Hematopoietic multipotent progenitor cell treated with erythropoietin and hydrocortisone succinate and interleukin-3 and kit ligand, for 6 days (in vitro differentiated cells): ENCODE measurements at regions not wholly inside any gene's neighbourhood (a gene's known extent, or its start where the extent isn't known, plus 50 kb on each side); places are given as distances from the start of the nearest gene placed in this dataset.
"Not testable (repeated sequence)": the region's sequence is repeated elsewhere in the genome, so short reads cannot be mapped to it uniquely, and the experiment has no call there.

Source experiments
- DNase-seq: peaks from one replicate; pipeline ENCODE4 v3.0.0-alpha.2; 2015

- DNase-seq: not testable (repeated sequence)
Observed at GRCh38 chr20:55517584-55517983, 487.7 kb downstream of the CBLN4 start.

GRCh38 chr20:55515832-55516231 lies 489.5 kb downstream of the CBLN4 start:
- DNase-seq: no peak

DNA sequence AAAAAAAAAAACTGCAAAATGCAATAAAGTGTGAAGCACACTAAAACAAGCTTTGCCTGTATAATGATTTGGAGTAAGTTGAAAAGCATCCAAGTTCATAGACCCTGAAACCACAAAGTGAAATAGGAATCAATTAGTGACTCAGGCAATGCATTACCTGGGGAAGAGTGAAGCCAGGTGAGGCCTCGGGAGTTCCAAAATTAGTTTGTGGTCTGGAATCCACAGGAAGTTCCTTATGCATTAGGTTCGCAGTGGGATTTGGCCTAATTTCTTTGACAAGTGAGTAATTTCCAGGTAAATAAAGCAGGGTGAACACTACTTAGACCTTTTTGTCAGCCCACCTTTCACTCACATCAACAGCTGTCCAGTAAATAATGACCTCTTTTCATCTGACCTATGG lies 490.8 kb downstream of the CBLN4 start:
- DNase-seq: no peak

DNA sequence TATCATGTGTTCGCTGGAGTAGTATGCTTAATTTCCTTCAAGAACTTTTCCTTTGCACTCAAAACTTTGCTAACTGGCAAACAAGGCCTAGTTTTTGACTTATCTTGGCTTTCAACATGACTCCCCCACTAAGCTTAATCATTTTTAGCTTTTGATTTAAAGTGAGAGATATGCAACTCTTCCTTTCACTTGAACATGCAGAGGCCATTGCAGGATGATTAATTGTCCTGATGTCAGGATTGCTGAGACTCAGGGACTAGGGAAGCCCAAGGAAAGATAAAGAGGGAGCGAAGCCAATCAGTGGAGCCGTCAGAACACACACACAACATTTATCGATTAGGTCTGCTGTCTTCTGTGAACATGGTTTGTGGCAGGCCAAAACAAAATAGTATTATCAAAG lies 491.4 kb downstream of the CBLN4 start:
- DNase-seq: no peak

DNA sequence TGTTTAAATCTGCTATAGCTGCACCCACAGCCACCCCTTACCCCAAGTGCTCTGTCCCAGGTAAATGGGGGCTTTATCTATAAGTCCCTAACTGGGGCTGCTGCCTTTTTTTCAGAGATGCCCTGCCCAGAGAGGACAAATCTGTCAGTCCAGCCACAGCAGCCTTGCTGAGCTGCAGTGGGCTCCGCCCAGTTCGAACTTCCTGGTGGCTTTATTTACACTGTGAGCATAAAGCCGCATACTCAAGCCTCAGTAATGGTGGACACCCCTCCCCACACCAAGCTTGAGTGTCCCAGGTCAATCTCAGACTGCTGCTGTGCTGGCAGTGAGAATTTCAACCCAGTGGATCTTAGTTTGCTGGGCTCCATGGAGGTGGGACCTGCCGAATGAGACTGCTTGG lies 505.2 kb downstream of the CBLN4 start:
- no peak for DNase-seq

DNA sequence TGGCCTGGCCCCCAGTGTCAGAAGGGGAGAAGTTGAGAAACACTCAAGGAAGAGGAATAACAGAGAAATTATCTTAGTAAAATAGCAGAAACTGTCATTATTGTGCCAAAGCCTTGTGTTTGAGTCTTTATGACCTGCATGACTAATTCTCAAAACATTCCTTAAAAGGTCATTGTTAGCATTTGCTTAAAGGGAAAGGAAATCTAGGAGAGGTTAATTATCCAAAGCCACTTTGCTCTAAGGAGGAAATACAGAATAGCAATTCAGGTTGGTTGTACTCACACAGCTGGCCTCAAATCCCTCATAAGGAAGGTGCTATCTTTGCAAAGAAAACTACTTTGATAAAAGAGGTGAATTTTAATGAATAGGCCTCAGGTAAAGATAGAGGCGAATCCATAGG lies 516.7 kb downstream of the CBLN4 start:
- DNase-seq: no peak

GRCh38 chr20:55478724-55479450 lies 526.4 kb downstream of the CBLN4 start:
- no peak for DNase-seq

DNA sequence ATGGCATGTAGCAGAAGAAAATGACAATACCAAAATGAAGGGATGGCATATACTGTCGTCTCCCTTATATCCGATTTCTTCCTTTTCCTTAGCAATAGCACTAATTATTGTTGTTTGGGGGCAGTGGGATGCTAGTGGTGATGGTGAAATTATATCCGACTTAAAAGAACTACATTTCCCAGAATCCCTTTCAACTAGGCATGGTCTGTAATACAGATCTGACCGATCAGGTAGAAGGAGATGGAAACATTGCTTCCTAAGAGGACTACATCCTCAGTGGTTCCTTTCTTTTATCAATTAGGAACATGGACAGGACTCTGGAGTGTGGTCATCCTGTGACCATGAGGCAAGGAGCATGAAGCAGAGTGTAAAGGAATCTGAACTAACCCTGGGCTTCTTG lies 532.6 kb downstream of the CBLN4 start:
- DNase-seq: peak; percentile 1

GRCh38 chr20:55471052-55472006 lies 534.0 kb downstream of the CBLN4 start:
- no peak for DNase-seq

GRCh38 chr20:55469074-55469473 lies 536.2 kb downstream of the CBLN4 start:
- DNase-seq: no peak

DNA sequence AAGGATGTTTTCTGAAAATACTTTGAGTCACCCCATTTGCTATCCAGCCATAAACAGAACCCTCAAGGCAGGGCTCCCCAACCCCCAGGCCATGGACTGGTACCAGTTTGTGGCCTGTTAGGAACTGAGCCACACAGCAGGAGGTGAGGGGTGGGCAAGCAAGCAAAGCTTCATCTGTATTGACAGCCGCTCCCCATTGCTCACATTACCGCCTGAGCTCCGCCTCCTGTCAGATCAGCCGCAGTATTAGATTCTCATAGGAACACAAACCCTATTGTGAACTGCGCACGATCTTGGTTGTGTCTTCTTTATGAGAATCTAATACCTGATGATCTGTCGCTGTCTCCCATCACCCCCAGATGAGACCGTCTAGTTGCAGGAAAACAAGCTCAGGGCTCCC lies 543.8 kb downstream of the CBLN4 start:
- no peak for DNase-seq

- DNase-seq: no peak
Observed at GRCh38 chr20:55456316-55456940, 548.9 kb downstream of the CBLN4 start.

- DNase-seq: no peak
Observed at GRCh38 chr20:55449091-55449490, 556.2 kb downstream of the CBLN4 start.

DNA sequence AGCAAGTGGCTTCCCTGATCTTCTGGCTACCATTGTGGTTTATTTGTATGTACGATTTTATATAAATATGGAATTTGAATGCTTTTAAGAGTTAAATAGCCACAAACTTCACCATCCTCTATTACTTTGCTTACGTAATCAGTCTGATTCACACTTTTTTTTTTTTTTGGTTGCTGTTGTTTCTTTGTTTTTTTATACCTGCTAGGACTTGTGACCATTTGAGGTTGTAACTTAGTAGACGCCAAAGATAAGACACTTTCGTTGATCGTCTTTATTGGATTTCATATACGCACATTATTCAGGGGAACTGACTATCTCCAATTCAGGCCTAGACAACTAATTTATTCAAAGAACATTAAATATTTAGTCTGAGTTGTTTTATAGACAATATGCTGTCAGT lies 559.0 kb downstream of the CBLN4 start:
- no peak for DNase-seq

GRCh38 chr20:55439070-55439469 lies 566.2 kb downstream of the CBLN4 start:
- DNase-seq: no peak

- no peak for DNase-seq
Observed at GRCh38 chr20:55437798-55438415, 567.4 kb downstream of the CBLN4 start.

DNA sequence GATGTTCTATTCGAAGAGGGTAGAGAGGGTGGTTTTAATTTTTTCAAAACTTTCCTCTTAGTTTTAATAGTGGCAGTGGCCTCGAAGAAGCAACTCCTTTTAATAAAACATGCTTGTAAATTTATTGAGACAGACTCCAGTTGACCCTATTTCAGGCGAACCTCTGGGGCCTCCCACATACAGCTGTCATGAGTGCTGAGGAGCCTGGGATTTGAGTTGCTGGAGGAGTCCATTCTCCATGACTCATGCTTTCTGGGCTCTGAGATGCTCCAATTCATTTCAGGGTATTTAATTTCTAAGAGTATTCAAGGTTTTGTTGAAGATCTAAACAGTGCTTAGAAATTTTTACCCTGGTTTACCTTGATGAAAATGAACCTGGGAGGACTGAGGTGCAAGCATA lies 580.4 kb downstream of the CBLN4 start:
- DNase-seq: no peak

DNA sequence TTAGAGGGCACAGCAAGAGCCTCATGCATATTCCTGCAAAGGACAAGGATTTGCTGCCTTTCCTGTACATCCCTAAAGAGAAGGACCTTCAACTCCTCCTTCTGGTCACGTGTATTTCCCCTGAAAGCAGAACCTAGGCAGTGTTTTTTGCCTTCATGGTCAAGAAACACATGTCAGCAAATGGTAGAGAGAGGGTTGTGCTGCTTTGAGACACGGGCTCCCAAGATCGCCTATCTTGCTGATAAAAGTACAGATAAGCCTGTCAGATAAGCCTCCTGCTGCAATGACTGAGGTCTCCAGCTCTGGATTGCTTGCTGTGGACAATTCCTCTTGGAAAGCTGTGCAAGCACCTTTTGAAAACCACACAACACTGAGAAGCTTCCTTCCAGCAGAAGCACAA lies 580.8 kb downstream of the CBLN4 start:
- no peak for DNase-seq

GRCh38 chr20:55417836-55418235 lies 587.5 kb downstream of the CBLN4 start:
- DNase-seq: no peak

DNA sequence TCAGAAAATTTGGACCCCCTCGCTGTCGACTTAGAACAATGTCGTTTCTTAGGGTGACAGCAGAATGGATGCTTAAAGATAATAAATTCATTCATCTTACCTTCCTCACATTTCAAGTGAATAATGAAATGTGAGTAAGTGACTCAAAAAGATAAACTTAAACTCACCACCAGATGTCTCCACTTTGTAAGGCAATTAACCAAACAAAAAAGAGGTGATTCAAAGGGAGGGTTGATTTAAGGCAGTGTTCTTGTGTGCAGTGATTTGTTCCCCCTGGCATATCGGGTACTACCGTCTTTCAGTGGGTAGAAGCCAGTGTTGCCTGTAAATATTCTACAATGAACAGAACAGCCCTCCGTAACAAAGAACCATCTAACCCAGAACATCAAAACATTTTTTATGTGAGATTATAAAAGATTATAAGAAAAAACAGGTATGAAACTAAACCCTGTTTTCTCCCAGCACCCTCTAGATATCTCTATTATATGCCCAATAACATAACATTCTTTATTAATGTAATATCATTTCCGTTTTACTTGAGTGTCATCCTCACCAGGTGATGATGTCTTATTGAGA lies 589.7 kb downstream of the CBLN4 start:
- peak; percentile 3 for DNase-seq

DNA sequence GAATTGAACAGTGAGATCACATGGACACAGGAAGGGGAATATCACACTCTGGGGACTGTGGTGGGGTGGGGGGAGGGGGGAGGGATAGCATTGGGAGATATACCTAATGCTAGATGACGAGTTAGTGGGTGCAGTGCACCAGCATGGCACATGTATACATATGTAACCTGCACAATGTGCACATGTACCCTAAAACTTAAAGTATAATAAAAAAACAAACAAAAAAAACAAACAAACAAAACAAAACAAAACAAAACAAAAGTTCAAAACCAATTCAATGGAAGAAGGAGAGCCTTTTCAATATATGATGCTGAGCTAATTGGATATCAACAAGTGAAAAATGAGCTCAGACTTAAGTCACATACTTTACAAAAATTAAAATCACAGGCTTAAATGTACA lies 592.8 kb downstream of the CBLN4 start:
- not testable (repeated sequence) for DNase-seq

GRCh38 chr20:55406891-55407290 lies 598.4 kb downstream of the CBLN4 start:
- DNase-seq: no peak

DNA sequence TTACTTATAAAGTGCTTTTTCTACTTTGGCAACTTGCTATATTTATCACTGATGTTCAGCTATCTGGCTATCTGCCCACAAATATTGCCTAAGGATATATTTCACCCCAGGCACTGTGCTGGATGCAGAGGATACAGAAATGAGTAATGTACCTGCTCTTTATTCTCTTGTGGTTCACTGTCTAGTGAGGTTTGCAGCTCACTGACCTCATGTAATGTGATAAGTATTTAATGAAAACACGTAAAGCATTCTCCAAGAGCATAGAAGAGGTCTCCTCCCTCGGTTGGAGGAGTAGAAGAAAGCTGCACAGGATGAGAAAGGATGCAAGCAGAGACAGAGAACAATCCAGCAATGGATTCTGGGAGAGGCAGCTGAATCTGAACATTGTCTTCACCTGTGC lies 610.7 kb downstream of the CBLN4 start:
- no peak for DNase-seq
